ENCODE measurements at regions not wholly inside any gene's neighbourhood (a gene's known extent, or its start where the extent isn't known, plus 50 kb on each side); places are given as distances from the start of the nearest gene placed in this dataset.

DNA sequence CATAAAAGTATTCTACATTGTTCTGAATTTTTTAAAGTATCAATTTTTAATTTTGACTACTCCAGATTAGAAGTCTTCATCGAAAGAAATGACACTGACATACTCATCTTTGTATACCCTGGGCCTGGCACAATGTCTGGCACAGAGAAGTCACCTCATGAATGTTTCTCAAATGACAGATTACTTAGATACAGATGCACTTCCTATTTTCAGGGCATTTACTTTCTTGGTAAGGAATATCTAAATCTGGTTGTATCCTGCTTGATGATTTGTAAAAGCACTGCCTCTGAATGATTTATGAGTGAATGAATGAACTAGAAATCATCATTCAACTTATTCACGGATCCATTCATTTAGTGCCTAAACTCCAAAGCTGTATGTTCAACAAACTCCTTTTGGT, 1784.7 kb downstream of the LRRC4C start:
- H3K4me3 ChIP-seq (ENCODE audit: low read depth, low read length), result no peak overlapping the region
- TF ChIP-seq, protein P1, sequence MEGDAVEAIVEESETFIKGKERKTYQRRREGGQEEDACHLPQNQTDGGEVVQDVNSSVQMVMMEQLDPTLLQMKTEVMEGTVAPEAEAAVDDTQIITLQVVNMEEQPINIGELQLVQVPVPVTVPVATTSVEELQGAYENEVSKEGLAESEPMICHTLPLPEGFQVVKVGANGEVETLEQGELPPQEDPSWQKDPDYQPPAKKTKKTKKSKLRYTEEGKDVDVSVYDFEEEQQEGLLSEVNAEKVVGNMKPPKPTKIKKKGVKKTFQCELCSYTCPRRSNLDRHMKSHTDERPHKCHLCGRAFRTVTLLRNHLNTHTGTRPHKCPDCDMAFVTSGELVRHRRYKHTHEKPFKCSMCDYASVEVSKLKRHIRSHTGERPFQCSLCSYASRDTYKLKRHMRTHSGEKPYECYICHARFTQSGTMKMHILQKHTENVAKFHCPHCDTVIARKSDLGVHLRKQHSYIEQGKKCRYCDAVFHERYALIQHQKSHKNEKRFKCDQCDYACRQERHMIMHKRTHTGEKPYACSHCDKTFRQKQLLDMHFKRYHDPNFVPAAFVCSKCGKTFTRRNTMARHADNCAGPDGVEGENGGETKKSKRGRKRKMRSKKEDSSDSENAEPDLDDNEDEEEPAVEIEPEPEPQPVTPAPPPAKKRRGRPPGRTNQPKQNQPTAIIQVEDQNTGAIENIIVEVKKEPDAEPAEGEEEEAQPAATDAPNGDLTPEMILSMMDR (IDR thresholded peaks at IDR 0.05; ENCODE audit: control insufficient read depth, extremely low read depth, insufficient read depth), result no peak
- DNase-seq (ENCODE audit: low read depth), result no peak

DNA sequence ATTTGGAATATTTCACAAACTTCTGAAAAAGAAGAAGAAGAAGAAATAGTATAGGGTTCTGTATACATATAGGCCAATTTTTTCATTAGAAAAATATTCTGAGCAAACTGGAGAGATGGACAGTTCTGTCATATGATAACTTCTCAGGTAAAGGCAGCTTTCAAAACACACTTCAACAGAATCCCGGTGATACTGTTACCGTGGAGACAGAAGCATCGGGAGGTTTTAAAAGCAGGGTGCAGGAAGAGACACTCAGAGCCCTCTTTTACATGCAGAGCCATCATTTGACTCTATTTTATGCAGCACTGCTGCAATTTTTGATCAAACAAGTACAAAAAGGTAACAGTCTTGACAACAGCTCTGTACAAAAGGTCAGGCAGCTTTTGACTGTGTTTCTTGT, 1785.4 kb downstream of the LRRC4C start:
- DNase-seq (ENCODE audit: low read depth), result no peak
- TF ChIP-seq, protein P1 (IDR thresholded peaks at IDR 0.05; ENCODE audit: control insufficient read depth, extremely low read depth, insufficient read depth), result no peak
- no peak overlapping the region for H3K4me3 ChIP-seq (ENCODE audit: low read depth, low read length)

DNA sequence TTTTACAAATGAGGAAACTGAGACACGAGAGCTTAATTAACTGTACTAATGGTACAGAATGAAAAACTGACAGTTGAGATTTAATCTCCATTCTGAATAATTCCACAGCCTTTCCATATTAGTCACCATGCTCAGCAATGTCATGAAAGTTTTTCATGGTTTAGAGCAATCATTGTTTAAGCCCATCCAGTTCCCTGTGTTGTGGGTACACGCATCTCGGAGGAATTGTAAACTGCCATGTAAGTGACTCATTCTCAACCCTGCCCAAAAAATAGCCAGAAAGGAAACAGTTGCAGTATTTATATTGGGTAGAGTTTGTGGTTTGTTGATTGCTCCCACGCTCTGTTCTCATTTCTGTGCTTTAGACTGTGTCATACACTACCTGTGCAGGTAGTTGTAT, 1790.8 kb downstream of the LRRC4C start:
- no peak overlapping the region for H3K4me3 ChIP-seq (ENCODE audit: low read depth, low read length)
- DNase-seq (ENCODE audit: low read depth), result no peak
- TF ChIP-seq, protein P1 (IDR thresholded peaks at IDR 0.05; ENCODE audit: control insufficient read depth, extremely low read depth, insufficient read depth), result no peak

DNA sequence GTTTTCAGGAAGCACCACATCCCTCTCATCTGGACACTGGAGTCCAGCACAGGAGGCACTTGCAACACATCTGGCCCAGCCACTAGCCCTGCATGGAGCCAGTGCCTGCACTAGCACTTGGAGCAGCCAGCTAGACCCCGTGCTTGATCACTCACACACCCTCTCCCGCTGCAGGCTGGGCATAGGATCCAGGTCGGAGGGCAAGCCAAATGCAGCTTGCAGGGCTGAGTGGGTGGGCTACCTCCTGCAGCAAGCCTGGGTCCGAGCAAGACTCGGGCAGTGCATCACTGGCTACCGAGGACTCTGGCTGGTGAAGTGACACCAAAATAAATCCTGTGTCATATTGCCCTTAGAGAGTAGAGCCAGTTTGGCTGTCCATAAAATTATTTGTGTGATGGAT, 1795.4 kb downstream of the LRRC4C start:
- TF ChIP-seq, protein P1 (IDR thresholded peaks at IDR 0.05; ENCODE audit: control insufficient read depth, extremely low read depth, insufficient read depth), result no peak
- H3K4me3 ChIP-seq (ENCODE audit: low read depth, low read length), result no peak overlapping the region
- no peak for DNase-seq (ENCODE audit: low read depth)

DNA sequence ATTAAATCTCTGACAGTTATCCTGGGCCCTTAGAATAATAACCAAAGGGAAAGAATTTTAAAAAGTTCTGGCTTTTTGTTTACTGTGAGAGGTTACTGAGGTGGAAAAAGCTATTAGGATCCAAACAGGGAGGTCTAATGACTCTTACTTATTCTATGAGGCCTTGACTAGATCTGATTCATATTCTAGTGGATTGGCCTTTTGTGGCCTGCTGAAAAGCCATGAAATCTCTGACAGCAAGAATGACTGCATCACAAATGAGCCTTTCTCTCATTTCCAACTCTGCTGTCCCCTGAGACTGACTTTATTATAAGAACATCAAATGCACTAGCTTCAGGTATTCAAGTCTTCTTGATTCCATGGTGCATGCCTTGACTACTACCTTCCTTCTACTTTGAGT, 1797.6 kb downstream of the LRRC4C start:
- no peak for DNase-seq (ENCODE audit: low read depth)
- TF ChIP-seq, protein P1 (IDR thresholded peaks at IDR 0.05; ENCODE audit: control insufficient read depth, extremely low read depth, insufficient read depth), result no peak

DNA sequence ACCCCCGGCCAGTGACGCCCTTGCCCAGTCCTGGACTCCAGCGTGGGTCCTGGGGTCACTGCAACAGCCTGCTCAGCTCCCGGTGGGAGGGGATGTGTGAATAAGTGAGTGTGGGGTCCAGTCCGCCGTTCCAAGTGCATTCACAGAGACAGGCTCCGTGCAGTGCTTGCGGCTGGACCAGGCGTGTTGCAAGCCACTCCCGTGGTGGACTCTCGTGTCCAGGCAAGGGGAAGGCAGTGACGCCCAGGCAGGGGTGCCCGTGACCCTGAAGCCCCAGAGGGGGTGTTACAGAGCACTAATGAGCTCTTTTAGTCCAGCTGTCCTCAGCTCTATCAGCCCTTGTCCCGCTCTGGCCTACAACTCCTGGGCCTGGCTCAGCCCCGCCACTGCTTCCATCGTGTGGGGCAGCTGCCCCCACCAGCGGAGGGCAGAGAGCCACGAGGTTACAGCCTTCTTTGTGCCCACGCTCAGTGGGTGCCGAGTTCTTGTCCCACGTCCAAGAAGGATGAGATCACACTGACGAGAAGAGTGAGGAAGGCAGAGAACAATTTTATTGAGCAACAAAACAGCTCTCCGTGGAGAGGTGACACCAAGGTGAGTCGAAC, 1807.5 kb downstream of the LRRC4C start:
- DNase-seq (ENCODE audit: low read depth), result no peak
- no peak overlapping the region for H3K4me3 ChIP-seq (ENCODE audit: low read depth, low read length)
- TF ChIP-seq, protein P1 (IDR thresholded peaks at IDR 0.05; ENCODE audit: control insufficient read depth, extremely low read depth, insufficient read depth), result no peak

More for the DNA sequence above, 1797.6 kb downstream of the LRRC4C start:
- no peak overlapping the region for H3K4me3 ChIP-seq (ENCODE audit: low read depth, low read length)

DNA sequence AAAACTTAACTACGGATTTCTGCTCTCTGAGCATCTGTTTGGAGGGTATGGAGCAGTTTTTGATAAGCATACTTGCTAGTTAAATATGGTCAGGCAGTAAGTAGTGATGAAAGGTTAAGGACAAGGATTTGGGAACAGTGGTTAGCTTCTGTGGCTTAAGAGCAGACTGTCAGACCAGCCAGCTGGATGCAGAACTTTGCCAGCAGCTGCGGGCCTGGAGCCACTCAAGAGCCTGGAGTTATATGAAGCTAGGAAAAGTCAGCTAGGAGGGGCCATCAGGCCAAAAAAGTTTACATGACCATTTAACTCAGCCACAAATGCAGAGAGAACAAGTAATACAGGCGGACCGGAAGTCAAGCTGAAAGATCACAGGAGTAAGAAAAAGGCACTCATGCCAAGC, 1817.7 kb downstream of the LRRC4C start:
- TF ChIP-seq, protein P1 (IDR thresholded peaks at IDR 0.05; ENCODE audit: control insufficient read depth, extremely low read depth, insufficient read depth), result no peak
- no peak for DNase-seq (ENCODE audit: low read depth)
- no peak overlapping the region for H3K4me3 ChIP-seq (ENCODE audit: low read depth, low read length)
